Lung (tissue), 11 donors: ENCODE measurements at regions not wholly inside any gene's neighbourhood (a gene's known extent, or its start where the extent isn't known, plus 50 kb on each side); places are given as distances from the start of the nearest gene placed in this dataset.

ENCODE experiments used
- ATAC-seq: fragments of 200-7000 bp; cut with Tn5 transposase; one replicate; pipeline ENCODE4 v1.9.1; 2020; ENCODE audit warnings: moderate number of reproducible peaks; ENCODE audit not compliant: insufficient read depth, low FRiP score
- DNase-seq, 3 donors: peaks; one replicate each; pipeline ENCODE4 v3.0.0-alpha.2; 2013 to 2017
- H3K27ac ChIP-seq, 2 donors: one replicate each; pipeline ENCODE4 v1.5.1; 2013; ENCODE audit warnings: mild to moderate bottlenecking in 2 of 2, moderate library complexity in 2 of 2, control low read depth in 1 of 2, inconsistent platforms in 1 of 2, low read depth in 1 of 2, low read length in 1 of 2
- H3K27me3 ChIP-seq, 3 donors: one replicate each; pipeline ENCODE4 v1.5.1; 2013; ENCODE audit warnings: low read length in 2 of 3; ENCODE audit not compliant: control insufficient read depth in 3 of 3, insufficient read depth in 3 of 3
- H3K36me3 ChIP-seq, 4 donors: one replicate each; pipeline ENCODE4 v1.5.1; 2013; ENCODE audit warnings: low read length in 4 of 4, mild to moderate bottlenecking in 1 of 4, moderate library complexity in 1 of 4; ENCODE audit not compliant: control insufficient read depth in 4 of 4, insufficient read depth in 4 of 4
- H3K4me1 ChIP-seq, 5 donors: one replicate each; pipeline ENCODE4 v1.5.1; 2013; ENCODE audit warnings: low read length in 5 of 5, mild to moderate bottlenecking in 2 of 5, moderate library complexity in 1 of 5; ENCODE audit not compliant: control insufficient read depth in 5 of 5, insufficient read depth in 5 of 5
- H3K4me3 ChIP-seq: one replicate; pipeline ENCODE4 v1.5.1; 2013; ENCODE audit warnings: mild to moderate bottlenecking, control low read depth, moderate library complexity
- H3K9ac ChIP-seq, 2 donors: one replicate each; pipeline ENCODE4 v1.5.1; 2013; ENCODE audit warnings: low read length in 2 of 2, control low read depth in 1 of 2; ENCODE audit not compliant: insufficient read depth in 1 of 2
- H3K9me3 ChIP-seq, 4 donors: one replicate each; pipeline ENCODE4 v1.5.1; 2013; ENCODE audit warnings: low read length in 3 of 4, mild to moderate bottlenecking in 1 of 4, moderate library complexity in 1 of 4; ENCODE audit not compliant: control insufficient read depth in 4 of 4, insufficient read depth in 3 of 4
- CTCF ChIP-seq: IDR thresholded peaks from 2 replicates; pipeline ENCODE4 v1.5.1; 2012; ENCODE audit warnings: mild to moderate bottlenecking; ENCODE audit errors: control extremely low read depth, extremely low read depth
- WGBS, 2 donors: extraction: QIAGEN DNeasy Blood & Tissue Kit; methylation state at CpG; one replicate each; pipeline ENCODE4 v1.1.7; 2013; 5-methylcytosine and 5-hydroxymethylcytosine counted together
- donor health status: control.
- donor health status: control.
- donor health status: Bipolar disorder and iron deficiency.
- donor health status: healthy.
- donor health status: DM: yes; HTN: yes; CAD: no.

GRCh38 chr4:151931563-151931962 is 170.8 kb upstream of the GATB start:
- no peaks in the 10 kb centered on the region for H3K36me3 ChIP-seq
- no peak overlapping the region for H3K9ac ChIP-seq
- no peak overlapping the region for H3K27ac ChIP-seq
- no peaks in the 10 kb centered on the region for H3K4me1 ChIP-seq
- ATAC-seq (no peak), DNase-seq (no peak)
- no peaks in the 10 kb centered on the region for H3K27me3 ChIP-seq
- TF ChIP-seq CTCF = no peak
- H3K4me3 ChIP-seq = no peak overlapping the region
- no peaks in the 10 kb centered on the region for H3K9me3 ChIP-seq
- 62 to 82% methylated on average over 2 of the region's 2 CpGs for WGBS, 2 donors

- H3K36me3 ChIP-seq = no peaks in the 10 kb centered on the region
- no peak overlapping the region for H3K27ac ChIP-seq
- H3K27me3 ChIP-seq = no peaks in the 10 kb centered on the region
- no peaks in the 10 kb centered on the region for H3K9me3 ChIP-seq
- no peak for DNase-seq
- 30 to 38% methylated on average over 2 of the region's 2 CpGs for WGBS, 2 donors
- peak; percentile 41 for ATAC-seq
- no peak overlapping the region for H3K9ac ChIP-seq
- no peaks in the 10 kb centered on the region for H3K4me1 ChIP-seq
- no peak overlapping the region for H3K4me3 ChIP-seq
- TF ChIP-seq CTCF = no peak
Measured at GRCh38 chr4:151930372-151930771, 169.6 kb upstream of the GATB start.

GRCh38 chr4:151928112-151928511 is 167.3 kb upstream of the GATB start:
- Histone ChIP-seq H3K9me3 (no peaks in the 10 kb centered on the region), H3K27ac (no peak overlapping the region)

More at GRCh38 chr4:151928112-151928511, 167.3 kb upstream of the GATB start:
- H3K36me3 ChIP-seq = no peaks in the 10 kb centered on the region
- TF ChIP-seq CTCF = no peak
- H3K27me3 ChIP-seq = no peaks in the 10 kb centered on the region
- H3K4me1 ChIP-seq = no peaks in the 10 kb centered on the region
- no peak overlapping the region for H3K4me3 ChIP-seq
- H3K9ac ChIP-seq = no peak overlapping the region
- 76 to 81% methylated on average over 5 of the region's 5 CpGs for WGBS, 2 donors
- no peak for ATAC-seq
- DNase-seq = no peak
